AG10803 (cell line): ENCODE measurements at regions not wholly inside any gene's neighbourhood (a gene's known extent, or its start where the extent isn't known, plus 50 kb on each side); places are given as distances from the start of the nearest gene placed in this dataset.

Source experiments
- DNase-seq: peaks from one replicate; pipeline ENCODE4 v3.0.0; 2010; ENCODE audit warnings: low read depth
- H3K4me3 ChIP-seq: 2 replicates; pipeline ENCODE4 v1.5.1; 2011; ENCODE audit warnings: mild to moderate bottlenecking, low read length, control low read depth
- CTCF ChIP-seq: conservative IDR thresholded peaks from 2 replicates; pipeline ENCODE4 v1.5.1; 2011; ENCODE audit warnings: mild to moderate bottlenecking, low read length, control low read depth, inconsistent platforms

GRCh38 chr6:150299873-150300485 lies 68.8 kb upstream of the IYD start:
- DNase-seq = no peak
- no peak for TF ChIP-seq CTCF
- H3K4me3 ChIP-seq = no peak overlapping the region

GRCh38 chr6:150301846-150302519 lies 66.8 kb upstream of the IYD start:
- H3K4me3 ChIP-seq = no peak overlapping the region
- peak; percentile 59 for DNase-seq
- no peak for TF ChIP-seq CTCF

- TF ChIP-seq CTCF = no peak
- no peak for DNase-seq
- no peak overlapping the region for H3K4me3 ChIP-seq
These were observed 66.2 kb upstream of the IYD start for GRCh38 chr6:150302520-150303176.

- no peak for DNase-seq
- H3K4me3 ChIP-seq = no peak overlapping the region
- no peak for TF ChIP-seq CTCF
These were observed 65.6 kb upstream of the IYD start for GRCh38 chr6:150303256-150303655.

GRCh38 chr6:150304429-150304828 lies 64.4 kb upstream of the IYD start:
- H3K4me3 ChIP-seq = no peak overlapping the region
- DNase-seq = no peak
- no peak for TF ChIP-seq CTCF

GRCh38 chr6:150306290-150306689 lies 62.5 kb upstream of the IYD start:
- no peak overlapping the region for H3K4me3 ChIP-seq
- DNase-seq = no peak
- TF ChIP-seq CTCF = no peak

- no peak for TF ChIP-seq CTCF
- H3K4me3 ChIP-seq = no peak overlapping the region
- DNase-seq = no peak
These were observed 61.3 kb upstream of the IYD start for GRCh38 chr6:150307520-150307919.
